ENCODE measurements at regions not wholly inside any gene's neighbourhood (a gene's known extent, or its start where the extent isn't known, plus 50 kb on each side); places are given as distances from the start of the nearest gene placed in this dataset.
A peak's percentile ranks its signal among the peaks of the same experiment; 100 is the strongest.
"Not testable (repeated sequence)": the region's sequence is repeated elsewhere in the genome, so short reads cannot be mapped to it uniquely, and the experiment has no call there.

DNA sequence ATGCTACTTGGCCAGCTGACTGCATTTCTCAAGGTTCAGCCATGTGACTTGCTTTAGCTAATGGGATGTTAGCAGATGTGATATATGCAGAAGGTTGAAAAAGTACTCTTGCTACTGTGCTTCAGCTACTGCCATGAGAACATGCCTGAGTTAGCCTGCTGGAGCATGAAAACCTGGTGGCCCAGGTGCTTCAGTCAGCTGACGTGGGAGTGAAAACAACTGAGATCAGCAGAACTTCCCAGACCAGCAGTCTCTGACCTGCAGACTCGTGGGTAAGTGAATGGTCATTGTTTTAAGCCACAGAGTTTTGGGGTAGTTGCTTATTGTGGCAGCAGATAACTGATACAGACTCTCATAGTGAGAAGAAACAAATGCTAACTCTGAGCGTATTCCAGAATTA lies 118.6 kb upstream of the GRIN2B start (continued):
- TF ChIP-seq, protein P1, sequence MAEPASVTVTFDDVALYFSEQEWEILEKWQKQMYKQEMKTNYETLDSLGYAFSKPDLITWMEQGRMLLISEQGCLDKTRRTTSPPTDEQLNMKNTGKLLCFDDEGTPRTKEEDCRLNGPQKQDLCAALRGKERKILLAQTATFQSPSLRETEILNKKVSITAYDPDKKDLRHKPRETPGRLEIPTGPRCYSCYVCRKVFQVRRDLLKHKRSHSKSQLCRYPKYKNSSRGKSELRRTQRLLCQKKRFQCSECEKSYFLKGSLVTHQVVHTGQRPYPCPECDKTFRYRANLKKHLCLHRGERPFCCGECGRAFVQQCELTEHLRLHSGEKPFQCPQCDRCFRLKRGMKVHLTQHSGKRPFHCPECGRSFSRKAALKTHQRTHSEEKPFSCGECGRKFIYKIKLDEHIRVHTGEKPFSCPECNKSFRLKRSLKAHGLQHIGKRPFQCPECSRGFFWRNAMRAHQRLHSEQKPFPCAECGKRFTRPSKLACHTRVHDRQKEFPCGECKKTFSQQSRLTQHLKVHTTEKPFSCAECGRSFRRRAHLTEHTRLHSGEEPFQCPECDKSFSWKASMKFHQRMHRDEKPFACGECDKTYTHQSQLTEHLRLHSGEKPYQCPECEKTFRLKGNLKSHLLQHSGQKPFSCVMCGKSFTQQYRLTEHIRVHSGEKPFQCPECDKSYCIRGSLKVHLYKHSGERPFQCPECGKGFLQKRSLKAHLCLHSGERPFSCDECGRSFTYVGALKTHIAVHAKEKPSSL (CRISPR knock-in tag; conservative IDR thresholded peaks at IDR 0.05), result no peak

DNA sequence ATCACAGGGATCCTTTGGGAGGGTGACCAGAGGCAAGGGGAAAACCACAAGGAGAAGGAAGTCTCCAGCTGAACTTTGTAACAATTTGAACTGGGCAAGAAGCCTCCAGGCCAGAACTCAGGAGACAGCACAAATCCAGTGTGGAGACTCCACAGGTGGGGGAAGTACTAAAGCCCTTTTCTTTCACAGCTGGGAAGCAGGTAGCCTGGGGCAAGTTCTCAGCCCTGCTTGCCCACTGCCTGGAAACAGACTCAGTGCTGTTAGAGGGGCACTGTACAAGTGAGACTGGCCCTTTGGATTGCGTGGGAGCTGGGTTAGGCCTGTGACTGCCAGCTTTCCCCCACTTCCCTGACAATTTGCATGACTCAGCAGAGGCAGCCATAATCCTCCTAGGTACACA lies 120.2 kb upstream of the GRIN2B start:
- CTCF ChIA-PET, H3K27ac Mint-ChIP-seq, H3K4me1 Mint-ChIP-seq: not testable (repeated sequence)

DNA sequence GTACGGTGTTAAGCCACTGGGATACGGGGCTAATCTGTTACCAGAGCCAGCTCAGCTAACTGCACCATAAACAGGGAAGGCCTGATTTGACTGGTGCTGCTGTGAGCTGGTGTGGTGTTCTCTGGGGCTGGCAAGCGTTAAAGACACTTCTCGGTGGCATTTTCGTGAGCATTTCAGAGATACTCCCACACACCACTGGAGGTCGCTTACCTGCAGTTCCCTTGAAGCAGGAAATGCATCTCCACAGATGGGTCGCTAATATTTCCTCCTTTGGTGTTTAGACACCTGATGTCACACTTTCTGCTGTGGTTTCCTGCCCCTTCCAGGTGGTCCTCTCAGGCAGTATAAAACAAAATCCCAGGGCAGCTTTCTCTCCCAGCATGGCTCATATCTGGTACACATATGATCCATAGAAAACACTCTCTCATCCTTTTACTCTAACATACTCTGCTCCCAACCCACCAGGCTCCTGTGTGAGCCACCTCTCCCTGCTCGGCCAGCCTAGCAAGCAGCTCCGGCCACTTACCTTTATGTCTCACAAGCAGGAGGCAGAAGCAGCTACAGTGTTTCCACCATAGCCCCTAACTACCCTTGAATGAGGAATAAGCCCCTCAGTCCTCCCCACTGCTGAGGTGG lies 129.9 kb upstream of the GRIN2B start:
- CTCF ChIA-PET, result interaction anchor here (0.8 to 2.5 kb wide), 8 partner anchors 9 to 129 kb away, joined by 3 to 19 read pairs (median 4); no protein-coding TSS in a partner anchor
- H3K27ac Mint-ChIP-seq, result no peak overlapping the region
- 0 out of 2 replicates have a peak, but pooled peaks cover 6% of the 10 kb centered on the region for H3K4me1 Mint-ChIP-seq
- H3K4me3 Mint-ChIP-seq, result no peak overlapping the region
- POLR2A ChIA-PET, result no interaction called here
- peaks cover 6% of the 10 kb centered on the region; the same call in 1 of the 2 replicates for H3K27me3 Mint-ChIP-seq (ENCODE audit: low read depth)
- DNase-seq (ENCODE audit: low spot score) (peak; percentile 42), ATAC-seq (peak; percentile 98)
- no peaks in the 10 kb centered on the region for H3K9me3 Mint-ChIP-seq
- no peaks in the 10 kb centered on the region for H3K36me3 Mint-ChIP-seq
- TF ChIP-seq GTF2I (CRISPR knock-in tag; conservative IDR thresholded peaks at IDR 0.05), result no peak
- TF ChIP-seq, protein P2, sequence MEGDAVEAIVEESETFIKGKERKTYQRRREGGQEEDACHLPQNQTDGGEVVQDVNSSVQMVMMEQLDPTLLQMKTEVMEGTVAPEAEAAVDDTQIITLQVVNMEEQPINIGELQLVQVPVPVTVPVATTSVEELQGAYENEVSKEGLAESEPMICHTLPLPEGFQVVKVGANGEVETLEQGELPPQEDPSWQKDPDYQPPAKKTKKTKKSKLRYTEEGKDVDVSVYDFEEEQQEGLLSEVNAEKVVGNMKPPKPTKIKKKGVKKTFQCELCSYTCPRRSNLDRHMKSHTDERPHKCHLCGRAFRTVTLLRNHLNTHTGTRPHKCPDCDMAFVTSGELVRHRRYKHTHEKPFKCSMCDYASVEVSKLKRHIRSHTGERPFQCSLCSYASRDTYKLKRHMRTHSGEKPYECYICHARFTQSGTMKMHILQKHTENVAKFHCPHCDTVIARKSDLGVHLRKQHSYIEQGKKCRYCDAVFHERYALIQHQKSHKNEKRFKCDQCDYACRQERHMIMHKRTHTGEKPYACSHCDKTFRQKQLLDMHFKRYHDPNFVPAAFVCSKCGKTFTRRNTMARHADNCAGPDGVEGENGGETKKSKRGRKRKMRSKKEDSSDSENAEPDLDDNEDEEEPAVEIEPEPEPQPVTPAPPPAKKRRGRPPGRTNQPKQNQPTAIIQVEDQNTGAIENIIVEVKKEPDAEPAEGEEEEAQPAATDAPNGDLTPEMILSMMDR (IDR thresholded peaks at IDR 0.05), result peak; percentile 41

More for the DNA sequence above, 120.2 kb upstream of the GRIN2B start:
- H3K36me3 Mint-ChIP-seq, result peaks cover 16% of the 10 kb centered on the region
- H3K4me3 Mint-ChIP-seq; ATAC-seq; POLR2A ChIA-PET; DNase-seq (ENCODE audit: low spot score); H3K27me3 Mint-ChIP-seq (ENCODE audit: low read depth): not testable (repeated sequence)
- peaks cover 48% of the 10 kb centered on the region for H3K9me3 Mint-ChIP-seq

GRCh38 chr12:14113031-14113430 lies 131.6 kb upstream of the GRIN2B start:
- POLR2A ChIA-PET, result no interaction called here
- peaks cover 6% of the 10 kb centered on the region; the same call in 1 of the 2 replicates for H3K27me3 Mint-ChIP-seq (ENCODE audit: low read depth)

More at GRCh38 chr12:14113031-14113430, 131.6 kb upstream of the GRIN2B start:
- ATAC-seq, result no peak
- Mint-ChIP-seq H3K4me1 (0 out of 2 replicates have a peak, but pooled peaks cover 2% of the 10 kb centered on the region), H3K9me3 (no peaks in the 10 kb centered on the region), H3K36me3 (no peaks in the 10 kb centered on the region), H3K27ac (no peak overlapping the region), H3K4me3 (no peak overlapping the region)
- no peak for DNase-seq (ENCODE audit: low spot score)
- no peak for TF ChIP-seq PRRX2 (CRISPR knock-in tag; IDR thresholded peaks at IDR 0.05)
- no peak for TF ChIP-seq TEAD4 (CRISPR knock-in tag; IDR thresholded peaks at IDR 0.05)
- no peak for TF ChIP-seq ZBTB43 (CRISPR knock-in tag; IDR thresholded peaks at IDR 0.05)
- no peak for TF ChIP-seq FOXP1 (CRISPR knock-in tag; IDR thresholded peaks at IDR 0.05; ENCODE audit: borderline replicate concordance)
- TF ChIP-seq, protein P1 (CRISPR knock-in tag; conservative IDR thresholded peaks at IDR 0.05), result no peak
- no peak for TF ChIP-seq PREB (CRISPR knock-in tag; IDR thresholded peaks at IDR 0.05; ENCODE audit: borderline replicate concordance)
- no peak for TF ChIP-seq HMGXB4 (CRISPR knock-in tag; IDR thresholded peaks at IDR 0.05)
- no peak for TF ChIP-seq TP53 (CRISPR knock-in tag; IDR thresholded peaks at IDR 0.05)
- no peak for TF ChIP-seq SMAD3 (CRISPR knock-in tag; IDR thresholded peaks at IDR 0.05; ENCODE audit: borderline replicate concordance)
- no peak for TF ChIP-seq NFE2L1 (CRISPR knock-in tag; IDR thresholded peaks at IDR 0.05)
- no peak for TF ChIP-seq ZNF281 (CRISPR knock-in tag; IDR thresholded peaks at IDR 0.05)
- TF ChIP-seq FOXJ3 (CRISPR knock-in tag; IDR thresholded peaks at IDR 0.05; ENCODE audit: borderline replicate concordance), result no peak
- TF ChIP-seq GABPB1 (CRISPR knock-in tag; IDR thresholded peaks at IDR 0.05), result no peak
- CTCF ChIA-PET, result interaction anchor here (2.5 kb wide), 1 partner anchor 26 kb away, joined by 19 read pairs; no protein-coding TSS in a partner anchor
